Epithelial cell of esophagus (primary cell): ENCODE measurements at regions not wholly inside any gene's neighbourhood (a gene's known extent, or its start where the extent isn't known, plus 50 kb on each side); places are given as distances from the start of the nearest gene placed in this dataset.

Source experiments
- DNase-seq: peaks from one replicate; pipeline ENCODE4 v3.0.0; 2010; ENCODE audit warnings: low read depth
- H3K4me3 ChIP-seq: 2 replicates; pipeline ENCODE4 v1.5.1; 2011; ENCODE audit warnings: mild to moderate bottlenecking, low read length, control low read depth
- CTCF ChIP-seq: IDR thresholded peaks from 2 replicates; pipeline ENCODE4 v1.5.1; 2011; ENCODE audit warnings: low read depth, mild to moderate bottlenecking, low read length, control low read depth, inconsistent platforms; ENCODE audit not compliant: insufficient read depth; ENCODE audit errors: missing control alignments

DNA sequence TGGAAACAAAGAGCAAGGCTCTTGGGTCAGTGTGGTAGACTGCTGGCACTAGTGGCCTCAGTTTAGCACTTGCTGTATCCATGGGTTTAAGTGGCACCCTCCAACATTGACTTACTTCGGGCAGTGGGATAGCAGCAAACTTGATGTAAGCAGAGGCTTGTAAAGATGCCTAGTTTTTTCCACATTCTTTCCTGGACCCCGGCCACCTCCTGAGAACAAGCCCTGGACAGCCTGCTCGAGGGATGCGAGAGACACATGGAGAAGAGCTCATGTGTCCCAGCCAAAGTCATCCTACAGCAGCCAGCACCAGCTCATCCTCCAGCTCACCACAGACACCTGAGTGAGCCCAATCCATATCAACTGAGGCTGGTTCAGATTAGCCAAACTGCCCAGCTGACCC, 142.7 kb upstream of the PCBD1 start:
- no peak for TF ChIP-seq CTCF

GRCh38 chr10:71031603-71032002, 143.2 kb upstream of the PCBD1 start:
- no peak for TF ChIP-seq CTCF
- no peak for DNase-seq
- no peak overlapping the region for H3K4me3 ChIP-seq

More for the DNA sequence above, 142.7 kb upstream of the PCBD1 start:
- DNase-seq = no peak
- no peak overlapping the region for H3K4me3 ChIP-seq

DNA sequence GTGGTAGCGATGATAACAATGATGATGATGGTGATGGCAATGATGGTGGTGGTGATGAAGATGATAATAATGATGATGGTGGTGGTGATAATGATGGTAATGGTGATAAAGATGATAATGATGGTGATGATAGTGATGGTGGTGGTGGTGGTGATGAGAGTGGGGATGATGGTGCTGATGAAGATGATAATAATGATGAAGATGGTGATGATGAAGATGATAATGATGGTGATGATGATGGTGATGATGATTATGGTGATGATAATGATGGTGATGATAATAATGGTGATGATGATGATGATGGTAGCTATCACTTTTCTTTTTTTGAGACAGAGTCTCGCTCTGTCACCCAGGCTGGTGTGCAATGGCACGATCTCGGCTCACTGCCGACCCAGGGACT, 144.5 kb upstream of the PCBD1 start:
- TF ChIP-seq CTCF = no peak
- DNase-seq = no peak

GRCh38 chr10:71033396-71033980, 145.1 kb upstream of the PCBD1 start:
- no peak overlapping the region for H3K4me3 ChIP-seq
- TF ChIP-seq CTCF = no peak
- no peak for DNase-seq

More for the DNA sequence above, 144.5 kb upstream of the PCBD1 start:
- H3K4me3 ChIP-seq = no peak overlapping the region

DNA sequence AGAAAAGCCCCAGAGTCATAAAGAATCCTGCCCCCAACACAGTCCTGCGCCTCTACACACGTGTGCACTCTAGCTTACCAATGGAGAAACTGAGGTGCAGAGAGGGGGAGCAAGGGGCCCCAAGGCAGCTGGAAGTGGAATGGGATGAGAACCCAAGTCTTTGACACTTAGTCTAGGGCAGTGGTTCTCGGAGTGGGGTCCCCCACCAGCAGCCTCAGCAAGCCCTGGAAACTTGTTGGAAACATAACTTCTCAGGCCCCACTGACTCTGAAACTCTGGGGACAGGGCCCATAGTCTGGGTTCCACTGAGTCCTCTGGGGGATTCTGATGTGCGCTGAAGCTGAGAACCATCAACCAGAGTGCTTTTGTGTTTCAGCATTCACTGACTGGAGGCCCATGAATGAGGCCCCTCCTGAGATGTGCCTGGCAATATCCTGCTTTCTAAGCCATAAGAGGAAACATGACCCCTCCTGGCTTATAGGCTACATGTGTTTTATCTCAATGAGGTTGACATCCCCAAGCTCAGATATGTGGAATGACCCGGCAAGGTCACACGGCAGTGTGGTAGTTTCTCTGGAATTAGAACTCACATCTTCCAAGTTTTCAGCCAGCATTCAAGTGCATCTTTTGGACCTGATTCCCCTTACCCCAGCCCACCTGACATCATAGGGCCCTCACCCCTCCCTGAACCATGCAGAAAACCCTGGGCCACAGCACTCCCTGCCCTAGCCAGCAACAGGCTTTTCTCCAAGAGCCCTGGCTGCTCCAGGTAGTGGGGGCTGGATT, 147.3 kb upstream of the PCBD1 start:
- no peak for TF ChIP-seq CTCF
- DNase-seq = no peak
- no peak overlapping the region for H3K4me3 ChIP-seq

DNA sequence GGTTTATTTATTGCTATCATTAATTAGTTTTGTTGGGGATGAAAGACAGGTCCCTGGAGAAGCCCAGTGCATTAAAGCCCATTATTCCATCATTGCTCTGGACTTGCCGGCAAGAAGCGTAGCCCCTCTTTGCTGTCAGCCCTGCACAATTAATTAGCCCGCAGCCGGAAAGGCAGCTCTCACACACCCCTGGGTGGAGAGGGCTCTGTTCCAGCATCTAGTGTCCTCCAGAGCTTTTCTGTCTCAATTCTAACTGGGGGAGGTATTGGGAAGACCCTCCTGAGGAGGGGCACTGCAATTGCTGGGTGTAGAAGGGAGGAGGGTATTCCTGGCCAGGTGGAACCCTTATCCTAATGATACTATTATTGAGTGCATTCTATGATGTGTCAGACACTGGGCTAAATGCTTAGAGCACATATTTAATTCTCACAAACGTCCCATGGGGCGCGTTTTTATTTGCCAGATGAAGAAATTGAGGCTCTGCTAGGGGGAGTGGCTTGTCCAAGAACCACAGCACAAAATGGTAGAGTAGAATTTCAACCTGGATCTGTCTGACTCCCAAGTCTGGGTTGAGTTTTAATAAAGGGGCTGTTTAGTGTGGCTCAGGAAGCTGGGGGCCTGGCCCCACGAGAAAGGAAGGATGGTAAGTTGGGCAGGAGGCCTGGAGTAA, 148.1 kb upstream of the PCBD1 start:
- DNase-seq = no peak
- TF ChIP-seq CTCF = no peak
- H3K4me3 ChIP-seq = no peak overlapping the region
